H9 (cell line): ENCODE measurements at regions not wholly inside any gene's neighbourhood (a gene's known extent, or its start where the extent isn't known, plus 50 kb on each side); places are given as distances from the start of the nearest gene placed in this dataset.
"Not testable (repeated sequence)": the region's sequence is repeated elsewhere in the genome, so short reads cannot be mapped to it uniquely, and the experiment has no call there.

Experiments used
- DNase-seq: peaks from one replicate; pipeline ENCODE4 v3.0.0-alpha.2; 2017
- H2AFZ ChIP-seq: one replicate; pipeline ENCODE4 v1.6.1; 2013; ENCODE audit warnings: mild to moderate bottlenecking, low read length, control low read depth, moderate library complexity
- H2AK5ac ChIP-seq: 2 replicates; pipeline ENCODE4 v1.6.1; 2013; ENCODE audit warnings: low read length, control low read depth, mixed read lengths; ENCODE audit not compliant: insufficient read length
- H2BK120ac ChIP-seq: one replicate; pipeline ENCODE4 v1.6.1; 2013; ENCODE audit warnings: low read depth, mild to moderate bottlenecking, low read length, control low read depth, inconsistent platforms; ENCODE audit not compliant: poor library complexity, severe bottlenecking
- H2BK12ac ChIP-seq: 2 replicates; pipeline ENCODE4 v1.6.1; 2013; ENCODE audit warnings: low read length, control low read depth, mixed read lengths, low read depth; ENCODE audit not compliant: insufficient read length
- H2BK15ac ChIP-seq: 2 replicates; pipeline ENCODE4 v1.6.1; 2013; ENCODE audit warnings: low read depth, low read length, control low read depth
- H2BK20ac ChIP-seq: one replicate; pipeline ENCODE4 v1.6.1; 2013; ENCODE audit warnings: low read depth, mild to moderate bottlenecking, low read length, control low read depth, inconsistent platforms; ENCODE audit not compliant: poor library complexity, severe bottlenecking
- H2BK5ac ChIP-seq: 2 replicates; pipeline ENCODE4 v1.6.1; 2013; ENCODE audit warnings: low read length, control low read depth, mixed read lengths; ENCODE audit not compliant: insufficient read length
- H3K14ac ChIP-seq: 2 replicates; pipeline ENCODE4 v1.6.1; 2013; ENCODE audit warnings: low read length, control low read depth; ENCODE audit not compliant: insufficient read depth
- H3K18ac ChIP-seq: 2 replicates; pipeline ENCODE4 v1.6.1; 2013; ENCODE audit warnings: low read depth, mild to moderate bottlenecking, mixed read lengths, low read length, control low read depth; ENCODE audit not compliant: insufficient read length
- H3K23ac ChIP-seq: 2 replicates; pipeline ENCODE4 v1.6.1; 2013; ENCODE audit warnings: low read length, control low read depth, mixed read lengths, low read depth; ENCODE audit not compliant: insufficient read length
- H3K23me2 ChIP-seq: 2 replicates; pipeline ENCODE4 v1.6.1; 2013; ENCODE audit warnings: low read depth, mild to moderate bottlenecking, mixed read lengths, low read length, control low read depth; ENCODE audit not compliant: insufficient read length, poor library complexity, severe bottlenecking
- H3K27ac ChIP-seq: 2 replicates; pipeline ENCODE4 v1.5.1; 2013; ENCODE audit warnings: low read length, control low read depth, mixed read lengths, low read depth; ENCODE audit not compliant: insufficient read length
- H3K27me3 ChIP-seq: 2 replicates; pipeline ENCODE4 v1.6.1; 2013; ENCODE audit warnings: low read length, control low read depth, inconsistent platforms; ENCODE audit not compliant: insufficient read depth
- H3K4ac ChIP-seq: 2 replicates; pipeline ENCODE4 v1.6.1; 2013; ENCODE audit warnings: low read depth, mild to moderate bottlenecking, control low read depth, inconsistent platforms, low read length, moderate library complexity
- H3K4me1 ChIP-seq: 2 replicates; pipeline ENCODE4 v1.6.1; 2013; ENCODE audit warnings: low read length, control low read depth, inconsistent platforms; ENCODE audit not compliant: insufficient read depth
- H3K4me2 ChIP-seq: 2 replicates; pipeline ENCODE4 v1.6.1; 2013; ENCODE audit warnings: low read length, control low read depth, mixed read lengths; ENCODE audit not compliant: insufficient read length, insufficient read depth
- H3K56ac ChIP-seq: 2 replicates; pipeline ENCODE4 v1.6.1; 2013; ENCODE audit warnings: low read depth, mild to moderate bottlenecking, mixed read lengths, low read length, control low read depth; ENCODE audit not compliant: insufficient read length
- H3K79me1 ChIP-seq: 2 replicates; pipeline ENCODE4 v1.6.1; 2013; ENCODE audit warnings: low read depth, mild to moderate bottlenecking, moderate library complexity, low read length, control low read depth, inconsistent platforms; ENCODE audit not compliant: insufficient read depth, poor library complexity, severe bottlenecking
- H3K79me2 ChIP-seq: 2 replicates; pipeline ENCODE4 v1.6.1; 2013; ENCODE audit warnings: low read length, control low read depth, inconsistent platforms; ENCODE audit not compliant: insufficient read depth
- H3K9ac ChIP-seq: 2 replicates; pipeline ENCODE4 v1.6.1; 2013; ENCODE audit warnings: low read length, control low read depth, mixed read lengths; ENCODE audit not compliant: insufficient read length; ENCODE audit errors: extremely low read depth
- H3K9me3 ChIP-seq: one replicate; pipeline ENCODE4 v1.6.1; 2013; ENCODE audit warnings: low read depth, low read length, inconsistent platforms; ENCODE audit not compliant: control insufficient read depth
- H3T11ph ChIP-seq: one replicate; pipeline ENCODE4 v1.6.1; 2013; ENCODE audit warnings: mild to moderate bottlenecking, low read length, control low read depth, inconsistent platforms
- H4K20me1 ChIP-seq: one replicate; pipeline ENCODE4 v1.6.1; 2013; ENCODE audit not compliant: control insufficient read depth, insufficient read length, insufficient read depth
- H4K5ac ChIP-seq: 2 replicates; pipeline ENCODE4 v1.6.1; 2013; ENCODE audit warnings: low read depth, mild to moderate bottlenecking, mixed read lengths, low read length, control low read depth; ENCODE audit not compliant: insufficient read length
- H4K8ac ChIP-seq: replicated peaks from 2 replicates; pipeline ENCODE4 v1.6.1; 2013; ENCODE audit warnings: low read length, control low read depth, mixed read lengths, low read depth; ENCODE audit not compliant: insufficient read length
- H4K91ac ChIP-seq: 2 replicates; pipeline ENCODE4 v1.6.1; 2013; ENCODE audit warnings: low read depth, mild to moderate bottlenecking, moderate library complexity, mixed read lengths, low read length, control low read depth; ENCODE audit not compliant: insufficient read length
- H3K27ac Mint-ChIP-seq, 3 experiments: 2 replicates in 2 of 3; 3 replicates in 1 of 3; pipeline ENCODE4 v1.8.0; 2020 to 2021; ENCODE audit warnings: mixed read lengths in 3 of 3, mild to moderate bottlenecking in 1 of 3, moderate library complexity in 1 of 3
- H3K27me3 Mint-ChIP-seq: 2 replicates; pipeline ENCODE4 v1.8.0; 2021; ENCODE audit warnings: low read depth, mild to moderate bottlenecking, moderate library complexity, mixed read lengths
- H3K36me3 Mint-ChIP-seq, 3 experiments: 2 replicates in 2 of 3; 3 replicates in 1 of 3; pipeline ENCODE4 v1.8.0; 2020 to 2021; ENCODE audit warnings: low read depth in 3 of 3, mixed read lengths in 3 of 3; ENCODE audit not compliant: insufficient read depth in 1 of 3
- H3K4me1 Mint-ChIP-seq, 2 experiments: 2 replicates each; pipeline ENCODE4 v1.8.0; 2020; ENCODE audit warnings: mixed read lengths in 2 of 2
- H3K4me3 Mint-ChIP-seq, 2 experiments: 2 replicates in 1 of 2; 3 replicates in 1 of 2; pipeline ENCODE4 v1.8.0; 2020 to 2021; ENCODE audit warnings: mild to moderate bottlenecking in 2 of 2, mixed read lengths in 2 of 2, moderate library complexity in 1 of 2
- H3K9me3 Mint-ChIP-seq, 2 experiments: 2 replicates in 1 of 2; 3 replicates in 1 of 2; pipeline ENCODE4 v1.8.0; 2020; ENCODE audit warnings: mild to moderate bottlenecking in 2 of 2, mixed read lengths in 2 of 2, moderate library complexity in 1 of 2
- WGBS: extraction: QIAGEN DNeasy Blood & Tissue Kit; methylation state at CpG from one replicate; pipeline ENCODE4 v1.1.7; 2013; ENCODE audit warnings: missing lambda C conversion rate, low lambda C conversion rate, mixed read lengths; ENCODE audit not compliant: insufficient read length; ENCODE audit errors: extremely low coverage; 5-methylcytosine and 5-hydroxymethylcytosine counted together

DNA sequence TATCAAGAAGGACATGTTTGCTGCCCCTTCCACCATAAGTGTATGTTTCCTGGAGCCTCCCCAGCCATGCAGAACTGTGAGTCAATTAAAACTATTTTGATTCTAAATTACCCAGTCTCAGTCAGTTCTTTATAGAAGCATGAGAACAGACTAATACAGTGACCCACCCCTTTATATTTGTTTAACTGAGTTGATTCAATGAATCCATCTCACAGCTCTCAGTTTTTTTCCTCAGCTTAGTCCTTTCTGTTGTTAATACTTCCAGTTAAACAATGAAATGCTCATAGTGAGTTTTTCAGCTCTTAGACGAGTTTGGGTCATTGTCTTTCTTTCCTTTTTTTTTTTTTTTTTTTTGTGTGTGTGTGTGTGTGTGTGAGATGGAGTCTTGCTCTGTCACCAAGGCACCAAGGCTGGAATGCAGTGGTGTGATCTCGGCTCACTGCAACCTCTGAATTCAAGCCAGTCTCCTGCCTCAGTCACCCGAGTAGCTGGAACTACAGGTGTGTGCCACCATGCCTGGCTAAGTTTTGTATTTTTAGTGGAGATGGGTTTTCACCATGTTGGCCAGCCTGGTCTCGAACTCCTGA, 417.9 kb upstream of the ZNG1F start:
- not testable (repeated sequence) for H3K9ac ChIP-seq, H2BK120ac ChIP-seq, H4K8ac ChIP-seq, H3K27me3 Mint-ChIP-seq, H3K4me1 Mint-ChIP-seq, H3K79me1 ChIP-seq, H3K23ac ChIP-seq, H3K4me1 ChIP-seq, H3K27ac ChIP-seq, H4K20me1 ChIP-seq, H3K14ac ChIP-seq, H3K23me2 ChIP-seq, H3K4me3 Mint-ChIP-seq, H3K9me3 Mint-ChIP-seq, H3K18ac ChIP-seq, H3K56ac ChIP-seq, H2BK20ac ChIP-seq, H3K4me2 ChIP-seq, H3T11ph ChIP-seq, H3K4ac ChIP-seq, H3K9me3 ChIP-seq, H2AFZ ChIP-seq, H2BK5ac ChIP-seq, H3K36me3 Mint-ChIP-seq, H4K5ac ChIP-seq, H3K27ac Mint-ChIP-seq, H2AK5ac ChIP-seq, H3K27me3 ChIP-seq, H2BK12ac ChIP-seq, DNase-seq, H4K91ac ChIP-seq, H3K79me2 ChIP-seq, H2BK15ac ChIP-seq
- WGBS, result no CpG with 5 or more reads among the region's 4 CpGs

DNA sequence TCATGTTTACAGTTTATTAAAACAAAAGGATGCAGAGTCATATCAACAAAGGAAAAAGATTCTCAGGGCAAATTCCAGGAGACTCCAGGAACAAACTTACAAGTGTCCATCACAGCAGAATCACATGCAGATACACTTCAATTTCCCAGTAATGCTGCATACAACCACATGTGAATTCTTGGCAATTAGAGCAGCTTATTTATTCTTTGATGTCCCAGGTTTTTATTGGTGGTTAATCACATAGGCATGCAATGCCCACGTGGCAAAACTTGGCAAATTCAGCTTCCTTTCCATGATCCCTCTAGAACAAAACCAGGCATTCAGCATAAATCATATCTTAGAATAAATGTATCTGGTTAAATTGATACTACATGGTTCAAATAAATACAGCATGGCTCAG, 376.5 kb upstream of the ZNG1F start:
- not testable (repeated sequence) for H3K4me1 Mint-ChIP-seq, H2AK5ac ChIP-seq, H4K8ac ChIP-seq

More for the DNA sequence above, 376.5 kb upstream of the ZNG1F start:
- not testable (repeated sequence) for H4K5ac ChIP-seq, H3K14ac ChIP-seq, H2AFZ ChIP-seq, H3K36me3 Mint-ChIP-seq, H3K79me2 ChIP-seq, H3K27ac ChIP-seq, H3K23ac ChIP-seq, H3K27me3 Mint-ChIP-seq, H3K9me3 ChIP-seq, H3K4ac ChIP-seq, H2BK15ac ChIP-seq, H3T11ph ChIP-seq, H3K9me3 Mint-ChIP-seq, H2BK120ac ChIP-seq, H3K23me2 ChIP-seq, H3K27ac Mint-ChIP-seq, H2BK20ac ChIP-seq, H3K9ac ChIP-seq, H3K4me3 Mint-ChIP-seq, DNase-seq, H2BK12ac ChIP-seq, H3K4me2 ChIP-seq, H2BK5ac ChIP-seq, H3K4me1 ChIP-seq, H3K18ac ChIP-seq, H3K56ac ChIP-seq, H3K79me1 ChIP-seq, H4K20me1 ChIP-seq, H3K27me3 ChIP-seq, H4K91ac ChIP-seq
- no CpG with 5 or more reads among the region's 1 CpG for WGBS
